ENCODE measurements at regions not wholly inside any gene's neighbourhood (a gene's known extent, or its start where the extent isn't known, plus 50 kb on each side); places are given as distances from the start of the nearest gene placed in this dataset.

DNA sequence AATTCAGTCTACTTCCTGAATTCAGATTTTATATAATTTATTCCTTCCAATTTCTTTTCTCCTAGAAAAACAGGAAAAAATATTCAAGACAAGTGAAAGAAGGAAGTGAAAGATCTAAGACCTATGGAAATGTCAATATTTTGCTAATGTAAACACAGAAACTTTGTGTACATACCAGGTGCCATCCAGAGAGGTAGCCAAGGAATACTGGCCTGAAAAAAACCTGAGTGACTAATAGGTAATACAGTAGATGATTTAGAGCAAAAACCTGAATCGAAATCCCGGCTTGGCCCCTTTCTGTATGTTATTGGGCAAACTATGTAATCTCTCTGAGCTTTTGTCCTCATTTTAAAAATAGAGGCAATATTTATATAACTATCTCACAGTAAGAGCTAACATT, 59.2 kb upstream of the FSHB start:
- TF ChIP-seq, protein P1, sequence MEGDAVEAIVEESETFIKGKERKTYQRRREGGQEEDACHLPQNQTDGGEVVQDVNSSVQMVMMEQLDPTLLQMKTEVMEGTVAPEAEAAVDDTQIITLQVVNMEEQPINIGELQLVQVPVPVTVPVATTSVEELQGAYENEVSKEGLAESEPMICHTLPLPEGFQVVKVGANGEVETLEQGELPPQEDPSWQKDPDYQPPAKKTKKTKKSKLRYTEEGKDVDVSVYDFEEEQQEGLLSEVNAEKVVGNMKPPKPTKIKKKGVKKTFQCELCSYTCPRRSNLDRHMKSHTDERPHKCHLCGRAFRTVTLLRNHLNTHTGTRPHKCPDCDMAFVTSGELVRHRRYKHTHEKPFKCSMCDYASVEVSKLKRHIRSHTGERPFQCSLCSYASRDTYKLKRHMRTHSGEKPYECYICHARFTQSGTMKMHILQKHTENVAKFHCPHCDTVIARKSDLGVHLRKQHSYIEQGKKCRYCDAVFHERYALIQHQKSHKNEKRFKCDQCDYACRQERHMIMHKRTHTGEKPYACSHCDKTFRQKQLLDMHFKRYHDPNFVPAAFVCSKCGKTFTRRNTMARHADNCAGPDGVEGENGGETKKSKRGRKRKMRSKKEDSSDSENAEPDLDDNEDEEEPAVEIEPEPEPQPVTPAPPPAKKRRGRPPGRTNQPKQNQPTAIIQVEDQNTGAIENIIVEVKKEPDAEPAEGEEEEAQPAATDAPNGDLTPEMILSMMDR (conservative IDR thresholded peaks at IDR 0.05; ENCODE audit: low read length): no peak
- no peak for TF ChIP-seq EZH2phosphoT487 (IDR thresholded peaks at IDR 0.05; ENCODE audit: borderline replicate concordance, low read depth, low read length)

All from OCI-LY7 (cell line).